CD4-positive, alpha-beta T cell treated with Interleukin-17A for 4 hours (primary cell): ENCODE measurements at regions not wholly inside any gene's neighbourhood (a gene's known extent, or its start where the extent isn't known, plus 50 kb on each side); places are given as distances from the start of the nearest gene placed in this dataset.

Experiments
- DNase-seq: peaks from one replicate; pipeline ENCODE4 v3.0.0-alpha.2; 2020; ENCODE audit warnings: mixed read lengths

- no peak for DNase-seq
These were observed 727.8 kb downstream of the BCL11B start for GRCh38 chr14:98544174-98544573.

GRCh38 chr14:98545181-98545580, 726.8 kb downstream of the BCL11B start:
- DNase-seq, result no peak

GRCh38 chr14:98548071-98548686, 723.8 kb downstream of the BCL11B start:
- DNase-seq, result no peak

GRCh38 chr14:98551028-98551427, 721.0 kb downstream of the BCL11B start:
- no peak for DNase-seq

GRCh38 chr14:98555440-98555839, 716.6 kb downstream of the BCL11B start:
- DNase-seq, result no peak

GRCh38 chr14:98564006-98564405, 708.0 kb downstream of the BCL11B start:
- DNase-seq, result no peak

GRCh38 chr14:98564541-98564940, 707.5 kb downstream of the BCL11B start:
- DNase-seq, result no peak

- DNase-seq, result no peak
These were observed 700.9 kb downstream of the BCL11B start for GRCh38 chr14:98571104-98571503.

GRCh38 chr14:98573082-98573481, 698.9 kb downstream of the BCL11B start:
- no peak for DNase-seq

GRCh38 chr14:98576463-98576862, 695.5 kb downstream of the BCL11B start:
- no peak for DNase-seq

GRCh38 chr14:98578204-98578603, 693.8 kb downstream of the BCL11B start:
- DNase-seq, result no peak

- DNase-seq, result no peak
These were observed 692.9 kb downstream of the BCL11B start for GRCh38 chr14:98579140-98579539.

- peak; percentile 15 for DNase-seq
These were observed 691.8 kb downstream of the BCL11B start for GRCh38 chr14:98580131-98580678.

- no peak for DNase-seq
These were observed 689.7 kb downstream of the BCL11B start for GRCh38 chr14:98582276-98582675.

- DNase-seq, result no peak
These were observed 680.8 kb downstream of the BCL11B start for GRCh38 chr14:98591161-98591560.

GRCh38 chr14:98592611-98593170, 679.3 kb downstream of the BCL11B start:
- DNase-seq, result no peak

GRCh38 chr14:98593361-98593761, 678.6 kb downstream of the BCL11B start:
- DNase-seq, result no peak

GRCh38 chr14:98594156-98594555, 677.8 kb downstream of the BCL11B start:
- DNase-seq, result no peak

GRCh38 chr14:98598576-98598975, 673.4 kb downstream of the BCL11B start:
- DNase-seq, result no peak

- DNase-seq, result no peak
These were observed 672.9 kb downstream of the BCL11B start for GRCh38 chr14:98599082-98599481.

- no peak for DNase-seq
These were observed 669.0 kb downstream of the BCL11B start for GRCh38 chr14:98602983-98603382.

- DNase-seq, result no peak
These were observed 667.0 kb downstream of the BCL11B start for GRCh38 chr14:98605043-98605442.

- no peak for DNase-seq
These were observed 665.9 kb downstream of the BCL11B start for GRCh38 chr14:98606041-98606640.

- no peak for DNase-seq
These were observed 665.2 kb downstream of the BCL11B start for GRCh38 chr14:98606816-98607215.
